KMS-11 (cell line): ENCODE measurements at regions not wholly inside any gene's neighbourhood (a gene's known extent, or its start where the extent isn't known, plus 50 kb on each side); places are given as distances from the start of the nearest gene placed in this dataset.

ENCODE experiments used
- H2AFZ ChIP-seq: fragments of 200-600 bp; sonication (generic); 2 replicates; pipeline ENCODE4 v1.6.1; 2016; ENCODE audit warnings: antibody characterized with exemption, mixed run types, low read depth
- H3K27ac ChIP-seq: fragments of 200-600 bp; sonication (generic); 2 replicates; pipeline ENCODE4 v1.6.1; 2016; ENCODE audit warnings: mild to moderate bottlenecking, mixed run types
- H3K27me3 ChIP-seq: fragments of 200-600 bp; sonication (generic); 2 replicates; pipeline ENCODE4 v1.6.1; 2017; ENCODE audit warnings: mild to moderate bottlenecking, low read depth, mixed run types, moderate library complexity; ENCODE audit not compliant: insufficient read depth
- H3K36me3 ChIP-seq: fragments of 200-600 bp; sonication (generic); 2 replicates; pipeline ENCODE4 v1.6.1; 2017; ENCODE audit warnings: mild to moderate bottlenecking, mixed run types; ENCODE audit not compliant: insufficient read depth
- H3K4me1 ChIP-seq: fragments of 200-600 bp; sonication (generic); 2 replicates; pipeline ENCODE4 v1.6.1; 2016; ENCODE audit warnings: mild to moderate bottlenecking, low read depth, mixed run types; ENCODE audit not compliant: poor library complexity, severe bottlenecking
- H3K4me2 ChIP-seq: fragments of 200-600 bp; sonication (generic); 2 replicates; pipeline ENCODE4 v1.7.0; 2016; ENCODE audit warnings: mild to moderate bottlenecking, mixed run types
- H3K4me3 ChIP-seq: fragments of 200-600 bp; sonication (generic); IDR thresholded peaks from 2 replicates; pipeline ENCODE4 v1.6.1; 2017; ENCODE audit warnings: low read depth, low read length, mixed read lengths; ENCODE audit not compliant: insufficient read depth
- H3K79me2 ChIP-seq: fragments of 200-600 bp; sonication (generic); 2 replicates; pipeline ENCODE4 v1.6.1; 2016; ENCODE audit warnings: low read depth, mixed run types; ENCODE audit not compliant: insufficient read depth
- H3K9ac ChIP-seq: fragments of 200-600 bp; sonication (generic); 2 replicates; pipeline ENCODE4 v1.6.1; 2016; ENCODE audit warnings: mild to moderate bottlenecking, mixed run types
- H4K20me1 ChIP-seq: fragments of 200-600 bp; sonication (generic); 2 replicates; pipeline ENCODE4 v1.6.1; 2016; ENCODE audit warnings: mild to moderate bottlenecking, mixed run types; ENCODE audit not compliant: insufficient read depth
- CTCF ChIP-seq: fragments of 200-600 bp; sonication (generic); conservative IDR thresholded peaks from 2 replicates; pipeline ENCODE4 v1.6.1; 2017; ENCODE audit warnings: low read depth, mild to moderate bottlenecking, antibody characterized with exemption, low read length, moderate library complexity, mixed read lengths

GRCh38 chr9:20078246-20078645 is 289.4 kb upstream of the SLC24A2 start:
- no peaks in the 10 kb centered on the region for H3K79me2 ChIP-seq
- H2AFZ ChIP-seq, result no peak overlapping the region
- H3K4me3 ChIP-seq, result no peak overlapping the region
- H3K27me3 ChIP-seq, result no peaks in the 10 kb centered on the region
- H3K4me2 ChIP-seq, result no peak overlapping the region
- H3K27ac ChIP-seq, result no peak overlapping the region
- TF ChIP-seq CTCF, result no peak
- no peaks in the 10 kb centered on the region for H3K36me3 ChIP-seq
- H3K4me1 ChIP-seq, result no peaks in the 10 kb centered on the region
- no peaks in the 10 kb centered on the region for H4K20me1 ChIP-seq
- H3K9ac ChIP-seq, result no peak overlapping the region

GRCh38 chr9:20074291-20074690 is 285.5 kb upstream of the SLC24A2 start:
- H3K4me3 ChIP-seq, result no peak overlapping the region
- H4K20me1 ChIP-seq, result no peaks in the 10 kb centered on the region
- no peaks in the 10 kb centered on the region for H3K4me1 ChIP-seq
- no peaks in the 10 kb centered on the region for H3K27me3 ChIP-seq
- H3K9ac ChIP-seq, result no peak overlapping the region
- H2AFZ ChIP-seq, result no peak overlapping the region
- H3K79me2 ChIP-seq, result no peaks in the 10 kb centered on the region
- no peaks in the 10 kb centered on the region for H3K36me3 ChIP-seq
- no peak overlapping the region for H3K27ac ChIP-seq
- TF ChIP-seq CTCF, result no peak
- H3K4me2 ChIP-seq, result no peak overlapping the region

- Histone ChIP-seq H3K79me2 (no peaks in the 10 kb centered on the region), H2AFZ (no peak overlapping the region), H3K4me3 (no peak overlapping the region), H3K4me1 (no peaks in the 10 kb centered on the region), H3K27ac (no peak overlapping the region), H3K9ac (no peak overlapping the region), H3K36me3 (no peaks in the 10 kb centered on the region), H4K20me1 (no peaks in the 10 kb centered on the region), H3K27me3 (no peaks in the 10 kb centered on the region), H3K4me2 (no peak overlapping the region)
- no peak for TF ChIP-seq CTCF
Measured at GRCh38 chr9:20070336-20070735, 281.5 kb upstream of the SLC24A2 start.

GRCh38 chr9:20065796-20066700 is 277.2 kb upstream of the SLC24A2 start:
- no peaks in the 10 kb centered on the region for H3K27me3 ChIP-seq
- no peak overlapping the region for H2AFZ ChIP-seq
- no peak overlapping the region for H3K27ac ChIP-seq
- no peak overlapping the region for H3K4me2 ChIP-seq
- H3K9ac ChIP-seq, result no peak overlapping the region
- no peaks in the 10 kb centered on the region for H3K36me3 ChIP-seq
- H4K20me1 ChIP-seq, result no peaks in the 10 kb centered on the region
- no peaks in the 10 kb centered on the region for H3K4me1 ChIP-seq
- H3K79me2 ChIP-seq, result no peaks in the 10 kb centered on the region
- no peak overlapping the region for H3K4me3 ChIP-seq
- TF ChIP-seq CTCF, result no peak
